ENCODE measurements at regions not wholly inside any gene's neighbourhood (a gene's known extent, or its start where the extent isn't known, plus 50 kb on each side); places are given as distances from the start of the nearest gene placed in this dataset.

DNA sequence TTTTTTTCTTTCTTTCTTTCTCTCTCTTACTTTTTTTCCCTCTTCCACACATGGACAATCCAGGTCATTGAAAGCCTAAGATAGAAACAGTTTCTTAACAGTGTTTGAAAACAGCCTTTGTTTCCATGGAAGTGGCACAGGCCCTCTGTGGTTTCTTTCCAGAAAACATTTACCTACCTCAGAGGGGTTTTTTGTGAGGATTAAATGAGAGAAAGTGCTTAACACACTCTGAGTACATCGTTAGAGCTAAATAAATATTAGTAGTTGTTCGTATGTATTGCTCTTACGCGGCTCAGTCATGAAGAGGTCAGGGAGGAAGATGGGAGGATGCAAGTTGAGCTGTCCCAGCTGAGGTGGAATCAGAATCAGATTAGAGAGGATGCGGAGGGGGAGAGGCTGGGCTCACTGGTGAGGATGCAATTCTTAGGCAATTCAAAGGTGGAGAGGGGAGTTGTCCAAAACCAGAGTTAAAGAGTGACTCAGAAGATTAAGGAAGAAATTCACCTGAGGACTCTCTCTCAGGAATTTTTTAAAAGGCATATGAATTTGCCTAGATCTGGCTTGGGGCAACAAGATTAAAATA, 345.4 kb downstream of the PMP22 start:
- Histone ChIP-seq H3K4me1 (peaks cover 0 to 13% (median 0%) of the 10 kb centered on the region in 3 donors), H3K27me3 (no peaks in the 10 kb centered on the region), H3K36me3 (no peaks in the 10 kb centered on the region), H3K27ac (no peak overlapping the region), H3K9me3 (peaks cover 0 to 11% (median 0%) of the 10 kb centered on the region in 3 donors), H3K4me3 (no peak overlapping the region)
- TF ChIP-seq POLR2A (IDR thresholded peaks at IDR 0.05): no peak
- no peak for TF ChIP-seq POLR2AphosphoS5 (IDR thresholded peaks at IDR 0.05)
- TF ChIP-seq CTCF (IDR thresholded peaks at IDR 0.05): no peak
- no peak for TF ChIP-seq EP300 (IDR thresholded peaks at IDR 0.05)
- ATAC-seq: no peak
- 30 to 39% methylated on average over 2 to 5 of the region's 5 CpGs for WGBS, 2 donors (ENCODE audit: low coverage in 1 of 2)

- H3K4me1 ChIP-seq: peaks cover 0 to 13% (median 0%) of the 10 kb centered on the region in 3 donors
- H3K27ac ChIP-seq: no peak overlapping the region
- peaks cover 0 to 11% (median 0%) of the 10 kb centered on the region in 3 donors for H3K9me3 ChIP-seq
- no peak overlapping the region for H3K4me3 ChIP-seq
- no peak for ATAC-seq
- no peak for TF ChIP-seq EP300 (IDR thresholded peaks at IDR 0.05)
- no peak for TF ChIP-seq POLR2AphosphoS5 (IDR thresholded peaks at IDR 0.05)
- no peak for TF ChIP-seq POLR2A (IDR thresholded peaks at IDR 0.05)
- TF ChIP-seq CTCF (IDR thresholded peaks at IDR 0.05): no peak
- no peaks in the 10 kb centered on the region for H3K36me3 ChIP-seq
- WGBS, 2 donors (ENCODE audit: low coverage in 1 of 2): 42 to 51% methylated on average over 4 to 5 of the region's 5 CpGs
- no peaks in the 10 kb centered on the region for H3K27me3 ChIP-seq
Measured at GRCh38 chr17:14919094-14919493, 346.0 kb downstream of the PMP22 start.

- no peaks in the 10 kb centered on the region for H3K36me3 ChIP-seq
- no peak for ATAC-seq
- peaks cover 0 to 11% (median 0%) of the 10 kb centered on the region in 3 donors for H3K9me3 ChIP-seq
- H3K4me3 ChIP-seq: no peak overlapping the region
- H3K27ac ChIP-seq: no peak overlapping the region
- peaks cover 0 to 13% (median 0%) of the 10 kb centered on the region in 3 donors for H3K4me1 ChIP-seq
- no peaks in the 10 kb centered on the region for H3K27me3 ChIP-seq
- WGBS, 2 donors (ENCODE audit: low coverage in 1 of 2): 14 to 27% methylated on average over 4 of the region's 4 CpGs
- TF ChIP-seq CTCF (IDR thresholded peaks at IDR 0.05) (no peak), POLR2AphosphoS5 (IDR thresholded peaks at IDR 0.05) (no peak), EP300 (IDR thresholded peaks at IDR 0.05) (no peak), POLR2A (IDR thresholded peaks at IDR 0.05) (no peak)
Measured at GRCh38 chr17:14918540-14918939, 346.6 kb downstream of the PMP22 start.

- Histone ChIP-seq H3K27ac (no peak overlapping the region), H3K4me1 (no peaks in the 10 kb centered on the region), H3K27me3 (no peaks in the 10 kb centered on the region), H3K9me3 (no peaks in the 10 kb centered on the region), H3K4me3 (no peak overlapping the region), H3K36me3 (no peaks in the 10 kb centered on the region)
- 92 to 96% methylated on average over 1 of the region's 1 CpG for WGBS, 2 donors (ENCODE audit: low coverage in 1 of 2)
- no peak for TF ChIP-seq EP300 (IDR thresholded peaks at IDR 0.05)
- no peak for TF ChIP-seq POLR2A (IDR thresholded peaks at IDR 0.05)
- no peak for TF ChIP-seq CTCF (IDR thresholded peaks at IDR 0.05)
- no peak for TF ChIP-seq POLR2AphosphoS5 (IDR thresholded peaks at IDR 0.05)
- ATAC-seq: no peak
Measured at GRCh38 chr17:14910916-14911315, 354.2 kb downstream of the PMP22 start.

DNA sequence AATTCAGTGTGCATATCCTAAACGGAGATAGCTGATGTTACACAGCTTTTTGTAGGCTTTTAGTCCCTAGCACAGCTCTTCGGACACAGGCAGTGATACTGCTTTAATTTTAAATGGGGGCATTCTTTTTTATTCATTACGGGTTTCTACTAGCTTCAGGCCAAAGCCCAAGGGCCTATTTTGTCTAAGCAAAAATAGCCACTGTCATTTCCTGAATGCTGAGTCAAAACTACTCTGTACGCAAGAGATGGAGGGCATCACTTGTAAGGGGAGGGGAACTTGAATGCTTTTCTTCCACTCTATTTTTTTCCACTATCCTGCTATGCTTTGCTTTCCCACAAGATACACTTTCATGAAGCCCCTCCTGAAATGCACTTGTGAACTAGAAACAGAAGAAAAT, 360.7 kb downstream of the PMP22 start:
- Histone ChIP-seq H3K4me1 (no peaks in the 10 kb centered on the region), H3K4me3 (no peak overlapping the region), H3K9me3 (no peaks in the 10 kb centered on the region), H3K27me3 (no peaks in the 10 kb centered on the region), H3K36me3 (no peaks in the 10 kb centered on the region), H3K27ac (no peak overlapping the region)
- ATAC-seq: no peak
- WGBS, 2 donors (ENCODE audit: low coverage in 1 of 2): 47 to 54% methylated on average over 4 of the region's 4 CpGs
- TF ChIP-seq EP300 (IDR thresholded peaks at IDR 0.05): no peak
- no peak for TF ChIP-seq POLR2A (IDR thresholded peaks at IDR 0.05)
- TF ChIP-seq POLR2AphosphoS5 (IDR thresholded peaks at IDR 0.05): no peak
- no peak for TF ChIP-seq CTCF (IDR thresholded peaks at IDR 0.05)
